SK-N-SH treated with all-trans-retinoic acid at 6 μM for 48 hours (cell line): ENCODE measurements at regions not wholly inside any gene's neighbourhood (a gene's known extent, or its start where the extent isn't known, plus 50 kb on each side); places are given as distances from the start of the nearest gene placed in this dataset.

Experiments used
- ATAC-seq: fragments of 200-7000 bp; cut with Tn5 transposase; 3 replicates; pipeline ENCODE4 v1.9.1; 2020; ENCODE audit warnings: mild to moderate bottlenecking, moderate library complexity
- BACH2 ChIP-seq: fragments of 250-450 bp; sonication (Bioruptor Pico); IDR thresholded peaks from 2 replicates; pipeline ENCODE4 v1.9.0; 2021; ENCODE audit warnings: mild to moderate bottlenecking, borderline replicate concordance
- CSDC2 ChIP-seq: fragments of 250-450 bp; sonication (Bioruptor Pico); IDR thresholded peaks from 2 replicates; pipeline ENCODE4 v1.5.0; 2020; ENCODE audit warnings: mild to moderate bottlenecking, moderate library complexity
- ESRRG ChIP-seq: fragments of 250-450 bp; sonication (Bioruptor Pico); IDR thresholded peaks from 2 replicates; pipeline ENCODE4 v1.6.1; 2021; ENCODE audit warnings: mild to moderate bottlenecking
- OSR1 ChIP-seq: fragments of 250-450 bp; sonication (Bioruptor Pico); IDR thresholded peaks from 2 replicates; pipeline ENCODE4 v1.8.0; 2022; ENCODE audit warnings: moderate library complexity, mild to moderate bottlenecking, inconsistent platforms
- PPARA ChIP-seq: fragments of 250-450 bp; sonication (Bioruptor Pico); IDR thresholded peaks from 2 replicates; pipeline ENCODE4 v1.5.0; 2020; ENCODE audit warnings: mild to moderate bottlenecking, borderline replicate concordance
- SNAI2 ChIP-seq: fragments of 250-450 bp; sonication (Bioruptor Pico); IDR thresholded peaks from 2 replicates; pipeline ENCODE4 v1.5.0; 2020; ENCODE audit warnings: mild to moderate bottlenecking, moderate library complexity
- TCF4 ChIP-seq: fragments of 250-450 bp; sonication (Bioruptor Pico); IDR thresholded peaks from 2 replicates; pipeline ENCODE4 v1.8.0; 2021; ENCODE audit warnings: mild to moderate bottlenecking, moderate library complexity, borderline replicate concordance
- TOX ChIP-seq: fragments of 250-450 bp; sonication (Bioruptor Pico); IDR thresholded peaks from 2 replicates; pipeline ENCODE4 v1.8.0; 2021; ENCODE audit warnings: mild to moderate bottlenecking, moderate library complexity, borderline replicate concordance
- ZC3H10 ChIP-seq: fragments of 250-450 bp; sonication (Bioruptor Pico); IDR thresholded peaks from 2 replicates; pipeline ENCODE4 v1.5.1; 2021; ENCODE audit warnings: mild to moderate bottlenecking, moderate library complexity
- ZFP3 ChIP-seq: fragments of 250-450 bp; sonication (Bioruptor Pico); IDR thresholded peaks from 2 replicates; pipeline ENCODE4 v1.5.0; 2020; ENCODE audit warnings: mild to moderate bottlenecking, moderate library complexity
- ZFP30 ChIP-seq: fragments of 450-650 bp; formaldehyde crosslinking; IDR thresholded peaks from 2 replicates; pipeline ENCODE4 v1.5.0; 2022; ENCODE audit warnings: mild to moderate bottlenecking, moderate library complexity
- ZNF565 ChIP-seq: fragments of 450-650 bp; formaldehyde crosslinking; conservative IDR thresholded peaks from 2 replicates; pipeline ENCODE4 v1.5.0; 2020; ENCODE audit warnings: low read depth, mild to moderate bottlenecking, moderate library complexity
- ZNF70 ChIP-seq: fragments of 450-650 bp; formaldehyde crosslinking; IDR thresholded peaks from 2 replicates; pipeline ENCODE4 v1.5.0; 2020; ENCODE audit warnings: mild to moderate bottlenecking, moderate library complexity
- ZNF8 ChIP-seq: fragments of 450-650 bp; formaldehyde crosslinking; IDR thresholded peaks from 2 replicates; pipeline ENCODE4 v1.5.0; 2020; ENCODE audit warnings: mild to moderate bottlenecking, moderate library complexity
- TF ChIP-seq, protein P1 (sequence below): fragments of 250-450 bp; sonication (Bioruptor Pico); IDR thresholded peaks from 2 replicates; pipeline ENCODE4 v1.8.0; 2021; ENCODE audit warnings: low read depth, mild to moderate bottlenecking, moderate library complexity, borderline replicate concordance
- TF ChIP-seq, protein P2 (sequence below): fragments of 250-450 bp; sonication (Bioruptor Pico); IDR thresholded peaks from 2 replicates; pipeline ENCODE4 v1.5.1; 2020; ENCODE audit warnings: low read depth, mild to moderate bottlenecking, moderate library complexity
- TF ChIP-seq, protein P3 (sequence below): fragments of 250-450 bp; sonication (Bioruptor Pico); IDR thresholded peaks from 2 replicates; pipeline ENCODE4 v1.5.0; 2020; ENCODE audit warnings: mild to moderate bottlenecking, moderate library complexity
- TF ChIP-seq, protein P4 (sequence below): fragments of 250-450 bp; sonication (Bioruptor Pico); IDR thresholded peaks from 2 replicates; pipeline ENCODE4 v1.5.1; 2021; ENCODE audit warnings: mild to moderate bottlenecking, moderate library complexity
- TF ChIP-seq, protein P5 (sequence below): fragments of 250-450 bp; sonication (Bioruptor Pico); IDR thresholded peaks from 2 replicates; pipeline ENCODE4 v1.8.0; 2020; ENCODE audit warnings: mild to moderate bottlenecking, moderate library complexity, borderline replicate concordance

DNA sequence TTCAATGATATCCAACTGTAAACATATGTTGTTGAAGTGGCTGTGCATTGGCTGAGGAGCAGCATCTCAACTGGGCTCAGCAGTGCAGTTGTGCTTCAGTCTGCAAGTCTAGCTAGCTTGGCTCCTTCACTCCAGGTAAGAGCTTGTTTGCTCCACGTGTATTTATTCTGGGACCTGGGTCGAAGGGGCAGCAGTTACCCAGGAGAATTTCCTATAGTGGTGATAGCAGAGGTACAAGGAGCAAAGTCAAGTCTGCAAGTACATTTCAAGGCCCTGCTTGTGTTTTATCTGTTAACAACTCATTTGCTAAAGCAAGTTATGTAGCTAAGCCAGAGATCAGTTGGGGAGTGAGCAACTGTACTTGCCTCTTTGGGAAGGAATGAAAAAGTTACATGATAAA is 286.2 kb upstream of the UMPS start:
- TF ChIP-seq PPARA (CRISPR knock-in tag) (no peak), ZNF70 (CRISPR knock-in tag) (no peak), ESRRG (no peak), ZNF565 (no peak)
- no peak for ATAC-seq

DNA sequence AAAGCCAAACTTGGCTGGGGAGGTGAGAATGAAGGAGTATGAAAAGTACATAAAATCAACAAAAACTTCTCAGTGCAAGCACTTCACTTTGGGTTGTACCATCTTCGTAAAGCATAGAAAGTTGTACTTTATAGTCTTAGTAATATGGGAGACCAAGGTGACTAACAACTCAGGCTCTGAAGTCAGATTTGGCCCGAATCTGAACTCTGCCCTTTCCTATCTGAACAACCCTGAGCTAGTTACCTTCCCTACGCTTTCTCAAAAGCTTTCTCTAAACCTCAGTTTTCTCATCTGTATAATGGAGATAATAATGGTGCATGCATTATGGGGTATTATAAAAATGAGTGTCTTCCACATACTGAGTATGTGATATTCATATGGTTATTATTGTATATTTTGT is 285.4 kb upstream of the UMPS start:
- TF ChIP-seq, protein P1, sequence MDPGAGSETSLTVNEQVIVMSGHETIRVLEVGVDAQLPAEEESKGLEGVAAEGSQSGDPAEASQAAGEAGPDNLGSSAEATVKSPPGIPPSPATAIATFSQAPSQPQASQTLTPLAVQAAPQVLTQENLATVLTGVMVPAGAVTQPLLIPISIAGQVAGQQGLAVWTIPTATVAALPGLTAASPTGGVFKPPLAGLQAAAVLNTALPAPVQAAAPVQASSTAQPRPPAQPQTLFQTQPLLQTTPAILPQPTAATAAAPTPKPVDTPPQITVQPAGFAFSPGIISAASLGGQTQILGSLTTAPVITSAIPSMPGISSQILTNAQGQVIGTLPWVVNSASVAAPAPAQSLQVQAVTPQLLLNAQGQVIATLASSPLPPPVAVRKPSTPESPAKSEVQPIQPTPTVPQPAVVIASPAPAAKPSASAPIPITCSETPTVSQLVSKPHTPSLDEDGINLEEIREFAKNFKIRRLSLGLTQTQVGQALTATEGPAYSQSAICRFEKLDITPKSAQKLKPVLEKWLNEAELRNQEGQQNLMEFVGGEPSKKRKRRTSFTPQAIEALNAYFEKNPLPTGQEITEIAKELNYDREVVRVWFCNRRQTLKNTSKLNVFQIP (CRISPR knock-in tag) = no peak
- no peak for TF ChIP-seq OSR1 (CRISPR knock-in tag)
- TF ChIP-seq, protein P2, sequence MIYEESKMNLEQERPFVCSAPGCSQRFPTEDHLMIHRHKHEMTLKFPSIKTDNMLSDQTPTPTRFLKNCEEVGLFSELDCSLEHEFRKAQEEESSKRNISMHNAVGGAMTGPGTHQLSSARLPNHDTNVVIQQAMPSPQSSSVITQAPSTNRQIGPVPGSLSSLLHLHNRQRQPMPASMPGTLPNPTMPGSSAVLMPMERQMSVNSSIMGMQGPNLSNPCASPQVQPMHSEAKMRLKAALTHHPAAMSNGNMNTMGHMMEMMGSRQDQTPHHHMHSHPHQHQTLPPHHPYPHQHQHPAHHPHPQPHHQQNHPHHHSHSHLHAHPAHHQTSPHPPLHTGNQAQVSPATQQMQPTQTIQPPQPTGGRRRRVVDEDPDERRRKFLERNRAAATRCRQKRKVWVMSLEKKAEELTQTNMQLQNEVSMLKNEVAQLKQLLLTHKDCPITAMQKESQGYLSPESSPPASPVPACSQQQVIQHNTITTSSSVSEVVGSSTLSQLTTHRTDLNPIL (CRISPR knock-in tag) = no peak
- TF ChIP-seq SNAI2 (CRISPR knock-in tag) = no peak
- no peak for TF ChIP-seq ESRRG
- TF ChIP-seq ZNF565 = no peak
- TF ChIP-seq BACH2 (CRISPR knock-in tag) = no peak
- TF ChIP-seq CSDC2 = no peak
- TF ChIP-seq TOX (CRISPR knock-in tag) = no peak
- TF ChIP-seq ZNF70 (CRISPR knock-in tag) = no peak
- no peak for TF ChIP-seq TCF4
- TF ChIP-seq, protein P3, sequence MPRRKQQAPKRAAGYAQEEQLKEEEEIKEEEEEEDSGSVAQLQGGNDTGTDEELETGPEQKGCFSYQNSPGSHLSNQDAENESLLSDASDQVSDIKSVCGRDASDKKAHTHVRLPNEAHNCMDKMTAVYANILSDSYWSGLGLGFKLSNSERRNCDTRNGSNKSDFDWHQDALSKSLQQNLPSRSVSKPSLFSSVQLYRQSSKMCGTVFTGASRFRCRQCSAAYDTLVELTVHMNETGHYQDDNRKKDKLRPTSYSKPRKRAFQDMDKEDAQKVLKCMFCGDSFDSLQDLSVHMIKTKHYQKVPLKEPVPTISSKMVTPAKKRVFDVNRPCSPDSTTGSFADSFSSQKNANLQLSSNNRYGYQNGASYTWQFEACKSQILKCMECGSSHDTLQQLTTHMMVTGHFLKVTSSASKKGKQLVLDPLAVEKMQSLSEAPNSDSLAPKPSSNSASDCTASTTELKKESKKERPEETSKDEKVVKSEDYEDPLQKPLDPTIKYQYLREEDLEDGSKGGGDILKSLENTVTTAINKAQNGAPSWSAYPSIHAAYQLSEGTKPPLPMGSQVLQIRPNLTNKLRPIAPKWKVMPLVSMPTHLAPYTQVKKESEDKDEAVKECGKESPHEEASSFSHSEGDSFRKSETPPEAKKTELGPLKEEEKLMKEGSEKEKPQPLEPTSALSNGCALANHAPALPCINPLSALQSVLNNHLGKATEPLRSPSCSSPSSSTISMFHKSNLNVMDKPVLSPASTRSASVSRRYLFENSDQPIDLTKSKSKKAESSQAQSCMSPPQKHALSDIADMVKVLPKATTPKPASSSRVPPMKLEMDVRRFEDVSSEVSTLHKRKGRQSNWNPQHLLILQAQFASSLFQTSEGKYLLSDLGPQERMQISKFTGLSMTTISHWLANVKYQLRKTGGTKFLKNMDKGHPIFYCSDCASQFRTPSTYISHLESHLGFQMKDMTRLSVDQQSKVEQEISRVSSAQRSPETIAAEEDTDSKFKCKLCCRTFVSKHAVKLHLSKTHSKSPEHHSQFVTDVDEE (CRISPR knock-in tag) = no peak
- ATAC-seq = no peak

DNA sequence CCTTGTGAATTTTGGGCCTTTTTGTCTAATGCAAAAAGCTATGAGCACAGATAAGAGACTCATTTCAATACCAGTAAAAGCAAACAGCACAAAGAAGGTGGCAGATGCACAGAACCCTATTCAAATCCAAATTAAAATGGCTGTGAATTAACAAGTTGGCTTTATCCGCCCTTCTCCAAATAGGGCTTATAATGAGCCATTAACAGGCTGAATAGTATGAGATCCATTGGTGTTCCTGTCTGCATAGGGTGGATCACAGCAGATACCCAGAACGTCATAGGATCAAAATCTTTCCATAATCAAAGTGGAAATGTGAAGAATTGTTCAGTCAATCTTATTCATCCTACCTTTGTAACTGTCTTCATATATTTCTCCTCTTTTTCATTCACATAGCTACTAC is 282.4 kb upstream of the UMPS start:
- ATAC-seq = no peak
- TF ChIP-seq, protein P4, sequence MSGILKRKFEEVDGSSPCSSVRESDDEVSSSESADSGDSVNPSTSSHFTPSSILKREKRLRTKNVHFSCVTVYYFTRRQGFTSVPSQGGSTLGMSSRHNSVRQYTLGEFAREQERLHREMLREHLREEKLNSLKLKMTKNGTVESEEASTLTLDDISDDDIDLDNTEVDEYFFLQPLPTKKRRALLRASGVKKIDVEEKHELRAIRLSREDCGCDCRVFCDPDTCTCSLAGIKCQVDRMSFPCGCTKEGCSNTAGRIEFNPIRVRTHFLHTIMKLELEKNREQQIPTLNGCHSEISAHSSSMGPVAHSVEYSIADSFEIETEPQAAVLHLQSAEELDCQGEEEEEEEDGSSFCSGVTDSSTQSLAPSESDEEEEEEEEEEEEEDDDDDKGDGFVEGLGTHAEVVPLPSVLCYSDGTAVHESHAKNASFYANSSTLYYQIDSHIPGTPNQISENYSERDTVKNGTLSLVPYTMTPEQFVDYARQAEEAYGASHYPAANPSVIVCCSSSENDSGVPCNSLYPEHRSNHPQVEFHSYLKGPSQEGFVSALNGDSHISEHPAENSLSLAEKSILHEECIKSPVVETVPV (CRISPR knock-in tag) = no peak
- TF ChIP-seq, protein P2 (CRISPR knock-in tag) = no peak
- TF ChIP-seq ZNF8 (CRISPR knock-in tag) = no peak
- no peak for TF ChIP-seq ZC3H10
- TF ChIP-seq ZFP3 (CRISPR knock-in tag) = no peak
- TF ChIP-seq, protein P5, sequence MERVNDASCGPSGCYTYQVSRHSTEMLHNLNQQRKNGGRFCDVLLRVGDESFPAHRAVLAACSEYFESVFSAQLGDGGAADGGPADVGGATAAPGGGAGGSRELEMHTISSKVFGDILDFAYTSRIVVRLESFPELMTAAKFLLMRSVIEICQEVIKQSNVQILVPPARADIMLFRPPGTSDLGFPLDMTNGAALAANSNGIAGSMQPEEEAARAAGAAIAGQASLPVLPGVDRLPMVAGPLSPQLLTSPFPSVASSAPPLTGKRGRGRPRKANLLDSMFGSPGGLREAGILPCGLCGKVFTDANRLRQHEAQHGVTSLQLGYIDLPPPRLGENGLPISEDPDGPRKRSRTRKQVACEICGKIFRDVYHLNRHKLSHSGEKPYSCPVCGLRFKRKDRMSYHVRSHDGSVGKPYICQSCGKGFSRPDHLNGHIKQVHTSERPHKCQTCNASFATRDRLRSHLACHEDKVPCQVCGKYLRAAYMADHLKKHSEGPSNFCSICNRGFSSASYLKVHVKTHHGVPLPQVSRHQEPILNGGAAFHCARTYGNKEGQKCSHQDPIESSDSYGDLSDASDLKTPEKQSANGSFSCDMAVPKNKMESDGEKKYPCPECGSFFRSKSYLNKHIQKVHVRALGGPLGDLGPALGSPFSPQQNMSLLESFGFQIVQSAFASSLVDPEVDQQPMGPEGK (CRISPR knock-in tag) = no peak
- no peak for TF ChIP-seq OSR1 (CRISPR knock-in tag)
- no peak for TF ChIP-seq TCF4
- no peak for TF ChIP-seq ZFP30 (CRISPR knock-in tag)
- TF ChIP-seq TOX (CRISPR knock-in tag) = no peak
- no peak for TF ChIP-seq ESRRG
- TF ChIP-seq CSDC2 = no peak
- TF ChIP-seq, all 23 proteins: peak for 0
